K562 (cell line): ENCODE measurements at regions not wholly inside any gene's neighbourhood (a gene's known extent, or its start where the extent isn't known, plus 50 kb on each side); places are given as distances from the start of the nearest gene placed in this dataset.

Experiments used
- CEBPB ChIP-seq: fragments of 450-650 bp; IDR thresholded peaks from 2 replicates; pipeline ENCODE4 v1.6.1; 2016; ENCODE audit warnings: missing genetic modification characterization, missing compliant biosample characterization
- CTCF ChIP-seq, 3 experiments: IDR thresholded peaks in 2 of 3; conservative IDR thresholded peaks in 1 of 3; 2 replicates each; pipeline ENCODE4 v1.5.1; 2011 to 2012; ENCODE audit warnings: low read length in 3 of 3, mild to moderate bottlenecking in 3 of 3, control low read depth in 2 of 3, improper control_type of control experiment in 1 of 3, inconsistent platforms in 1 of 3, low read depth in 1 of 3, mixed read lengths in 1 of 3, moderate library complexity in 1 of 3; ENCODE audit not compliant: insufficient read depth in 2 of 3
- KDM1A ChIP-seq, 2 experiments: fragments of 450-650 bp; IDR thresholded peaks; 2 replicates each; pipeline ENCODE4 v1.6.1; 2016; ENCODE audit warnings: mild to moderate bottlenecking in 2 of 2
- MYC ChIP-seq, 2 experiments: fragments of 250-450 bp in 1 of 2; sonication (Bioruptor Pico) in 1 of 2; IDR thresholded peaks; 2 replicates each; pipeline versions ENCODE4 v1.5.1 to v1.6.1; 2012 to 2021; ENCODE audit warnings: low read depth in 2 of 2, borderline replicate concordance in 1 of 2, improper control_type of control experiment in 1 of 2, low read length in 1 of 2, mild to moderate bottlenecking in 1 of 2, moderate library complexity in 1 of 2
- SP2 ChIP-seq: IDR thresholded peaks from 2 replicates; pipeline ENCODE4 v1.6.1; 2011; ENCODE audit warnings: mild to moderate bottlenecking, low read depth, low read length, moderate library complexity; ENCODE audit not compliant: poor library complexity, severe bottlenecking; ENCODE audit errors: extremely low read depth
- ZNF232 ChIP-seq: sonication (generic); formaldehyde crosslinking; IDR thresholded peaks from 2 replicates; pipeline ENCODE4 v1.8.0; 2022; ENCODE audit warnings: mild to moderate bottlenecking, missing genetic modification reagents

GRCh38 chr18:41231681-41232080 lies 723.4 kb upstream of the PIK3C3 start:
- TF ChIP-seq ZNF232 (CRISPR knock-in tag) (no peak), KDM1A (IDR thresholded peaks at IDR 0.05) (no peak), SP2 (no peak), CTCF (IDR thresholded peaks at IDR 0.05 in 2 of 3, conservative IDR thresholded peaks at IDR 0.05 in 1 of 3; ENCODE audit: insufficient read depth in 2 of 3, low read depth in 1 of 3, low read length in 3 of 3) (no peak), MYC (IDR thresholded peaks at IDR 0.05; ENCODE audit: low read depth, low read length) (no peak), MYC (CRISPR knock-in tag; IDR thresholded peaks at IDR 0.05; ENCODE audit: borderline replicate concordance, low read depth) (no peak), CEBPB (tag) (no peak)
